Psoas muscle (tissue), 7 donors: ENCODE measurements at regions not wholly inside any gene's neighbourhood (a gene's known extent, or its start where the extent isn't known, plus 50 kb on each side); places are given as distances from the start of the nearest gene placed in this dataset.

Experiments used
- ATAC-seq, 4 donors: fragments of 200-7000 bp; cut with Tn5 transposase; one replicate each; pipeline ENCODE4 v1.9.1; 2020; ENCODE audit warnings: moderate library complexity in 3 of 4, mild to moderate bottlenecking in 2 of 4
- DNase-seq, 2 donors: peaks; one replicate each; pipeline ENCODE4 v3.0.0-alpha.2; 2020
- H3K27ac ChIP-seq: fragments of 200-600 bp; one replicate; pipeline ENCODE4 v1.8.0; 2022
- H3K27me3 ChIP-seq, 3 donors: fragments of 200-600 bp in 1 of 3; one replicate each; pipeline versions ENCODE4 v1.6.1 to v1.8.0; 2013 to 2022; ENCODE audit warnings: low read length in 2 of 3, mild to moderate bottlenecking in 2 of 3, moderate library complexity in 1 of 3; ENCODE audit not compliant: insufficient read depth in 3 of 3
- H3K36me3 ChIP-seq, 2 donors: fragments of 200-600 bp in 1 of 2; one replicate each; pipeline versions ENCODE4 v1.6.1 to v1.8.0; 2013 to 2022; ENCODE audit warnings: low read depth in 1 of 2, mild to moderate bottlenecking in 1 of 2, moderate library complexity in 1 of 2; ENCODE audit not compliant: insufficient read depth in 1 of 2
- H3K4me1 ChIP-seq: fragments of 200-600 bp; one replicate; pipeline ENCODE4 v1.8.0; 2022
- H3K4me3 ChIP-seq: fragments of 200-600 bp; one replicate; pipeline ENCODE4 v1.8.0; 2022; ENCODE audit warnings: mild to moderate bottlenecking
- H3K9me3 ChIP-seq: fragments of 200-600 bp; one replicate; pipeline ENCODE4 v1.8.0; 2022
- CTCF ChIP-seq: fragments of 200-600 bp; IDR thresholded peaks from one replicate; pipeline ENCODE4 v1.8.0; 2022; ENCODE audit warnings: antibody characterized with exemption
- WGBS, 3 donors: extraction: QIAGEN DNeasy Blood & Tissue Kit; methylation state at CpG; one replicate each; pipeline versions ENCODE4 v1.1.6 to v1.1.7; 2013; 5-methylcytosine and 5-hydroxymethylcytosine counted together
- intact Hi-C, 2 donors: fragments of 100-400 bp; cut with DNase I; formaldehyde crosslinking; loops; one replicate each; pipeline versions ENCODE4 v1.11.0 to v1.14.2; 2022
- donor health status: healthy with polysubstance abuse.
- donor health status: DM: no; HTN: no; CAD: no; lungs with moderate emphysema.
- donor health status: Bipolar disorder and iron deficiency.
- donor health status: healthy.
- donor health status: DM: yes; HTN: yes; CAD: no.
- donor health status: DM: no; HTN: no; CAD: no.
- donor health status: DM: yes; HTN: yes; CAD: no.

- no peak for ATAC-seq
- TF ChIP-seq CTCF: no peak
- 48 to 90% (median 57%) methylated on average over 2 of the region's 2 CpGs for WGBS, 3 donors
Observed at GRCh38 chr14:62027958-62028357, 265.7 kb downstream of the SNAPC1 start.

GRCh38 chr14:62029569-62029924 lies 267.3 kb downstream of the SNAPC1 start:
- intact Hi-C loops: no loop called here
- Histone ChIP-seq H3K4me3 (no peak overlapping the region), H3K4me1 (no peaks in the 10 kb centered on the region), H3K36me3 (no peaks in the 10 kb centered on the region), H3K27me3 (no peaks in the 10 kb centered on the region), H3K27ac (no peak overlapping the region), H3K9me3 (peaks cover 5% of the 10 kb centered on the region)
- ATAC-seq: no peak
- WGBS, 3 donors: 60 to 70% (median 67%) methylated on average over 2 of the region's 2 CpGs
- no peak for TF ChIP-seq CTCF
- DNase-seq: no peak

More at GRCh38 chr14:62027958-62028357, 265.7 kb downstream of the SNAPC1 start:
- Histone ChIP-seq H3K27me3 (no peaks in the 10 kb centered on the region), H3K9me3 (peaks cover 5% of the 10 kb centered on the region), H3K4me3 (no peak overlapping the region), H3K36me3 (no peaks in the 10 kb centered on the region), H3K27ac (no peak overlapping the region), H3K4me1 (no peaks in the 10 kb centered on the region)
- DNase-seq: no peak
- intact Hi-C loops: no loop called here

DNA sequence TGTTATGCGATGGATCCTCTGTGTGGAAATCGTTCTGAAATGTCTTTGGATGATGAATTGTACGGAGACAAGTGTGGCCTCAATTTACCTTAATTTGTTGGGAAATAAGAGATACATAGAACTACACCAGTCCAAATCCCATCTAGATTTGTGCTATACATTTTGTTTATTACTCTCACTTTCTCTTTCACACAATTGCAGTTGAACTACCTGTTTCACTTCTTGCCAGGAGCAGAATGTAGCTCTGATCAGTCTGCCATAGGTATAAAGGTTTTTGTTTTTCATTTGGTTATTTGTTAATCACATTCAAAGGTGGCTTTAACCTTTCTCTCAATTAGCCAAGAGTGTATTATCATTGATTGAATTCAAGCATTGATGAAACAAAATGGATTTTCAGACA lies 268.2 kb downstream of the SNAPC1 start:
- H3K27ac ChIP-seq: no peak overlapping the region
- intact Hi-C loops: no loop called here
- no peaks in the 10 kb centered on the region for H3K27me3 ChIP-seq
- no peak overlapping the region for H3K4me3 ChIP-seq
- no peaks in the 10 kb centered on the region for H3K9me3 ChIP-seq
- no peaks in the 10 kb centered on the region for H3K36me3 ChIP-seq
- ATAC-seq (no peak), DNase-seq (no peak)
- no peaks in the 10 kb centered on the region for H3K4me1 ChIP-seq
- 89 to 91% (median 89%) methylated on average over 3 of the region's 3 CpGs for WGBS, 3 donors
- TF ChIP-seq CTCF: no peak

DNA sequence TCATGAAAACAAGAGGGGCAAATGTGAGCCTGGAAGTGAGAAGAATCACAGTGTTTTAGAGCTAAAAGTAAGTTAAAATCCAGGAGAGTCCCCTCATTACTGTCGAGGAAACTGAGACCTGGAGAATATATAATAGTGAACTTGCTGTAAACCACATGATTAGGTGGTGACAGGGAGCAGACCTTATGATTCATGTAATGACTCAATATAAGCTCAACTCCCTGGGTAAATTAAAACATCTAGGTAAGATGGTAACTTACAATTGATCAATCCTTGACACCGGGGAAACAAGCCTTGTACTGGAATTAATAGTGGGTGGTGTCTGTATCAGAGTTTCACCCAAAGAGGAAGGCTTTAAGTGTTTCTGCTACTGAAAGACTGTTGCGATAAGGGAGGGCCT lies 269.3 kb downstream of the SNAPC1 start:
- DNase-seq (no peak), ATAC-seq (no peak)
- TF ChIP-seq CTCF: no peak
- intact Hi-C loops: no loop called here
- 82 to 84% (median 83%) methylated on average over 3 of the region's 3 CpGs for WGBS, 3 donors
- Histone ChIP-seq H3K36me3 (no peaks in the 10 kb centered on the region), H3K9me3 (no peaks in the 10 kb centered on the region), H3K27me3 (no peaks in the 10 kb centered on the region), H3K4me1 (no peaks in the 10 kb centered on the region), H3K4me3 (no peak overlapping the region), H3K27ac (no peak overlapping the region)

GRCh38 chr14:62053188-62053587 lies 291.0 kb downstream of the SNAPC1 start:
- Histone ChIP-seq H3K27ac (no peak overlapping the region), H3K4me1 (no peaks in the 10 kb centered on the region), H3K27me3 (no peaks in the 10 kb centered on the region), H3K4me3 (no peak overlapping the region), H3K36me3 (no peaks in the 10 kb centered on the region), H3K9me3 (no peaks in the 10 kb centered on the region)
- no peak for ATAC-seq
- TF ChIP-seq CTCF: no peak
- DNase-seq: no peak
- intact Hi-C loops: no loop called here
- WGBS, 3 donors: 67 to 76% (median 73%) methylated on average over 3 of the region's 3 CpGs
